Fibroblast of lung (primary cell): ENCODE measurements at regions not wholly inside any gene's neighbourhood (a gene's known extent, or its start where the extent isn't known, plus 50 kb on each side); places are given as distances from the start of the nearest gene placed in this dataset.

Experiments
- DNase-seq, 2 donors: peaks; one replicate each; pipeline versions ENCODE4 v3.0.0 to v3.0.0-alpha.2; 2010; ENCODE audit warnings: low read depth in 2 of 2
- H2AFZ ChIP-seq: 2 replicates; pipeline ENCODE4 v1.5.1; 2012; ENCODE audit warnings: low read length, control low read depth, inconsistent platforms
- H3K27ac ChIP-seq: 2 replicates; pipeline ENCODE4 v1.5.1; 2011; ENCODE audit warnings: low read length, control low read depth; ENCODE audit not compliant: insufficient read depth
- H3K27me3 ChIP-seq: 2 replicates; pipeline ENCODE4 v1.5.1; 2011; ENCODE audit warnings: mild to moderate bottlenecking, low read length; ENCODE audit not compliant: control insufficient read depth, insufficient read depth
- H3K36me3 ChIP-seq: 2 replicates; pipeline ENCODE4 v1.5.1; 2011; ENCODE audit warnings: low read length; ENCODE audit not compliant: control insufficient read depth, insufficient read depth
- H3K4me1 ChIP-seq: 2 replicates; pipeline ENCODE4 v1.5.1; 2011; ENCODE audit warnings: low read length; ENCODE audit not compliant: control insufficient read depth, insufficient read depth; ENCODE audit errors: extremely low read depth
- H3K4me2 ChIP-seq: 2 replicates; pipeline ENCODE4 v1.5.1; 2011; ENCODE audit warnings: low read length, control low read depth; ENCODE audit not compliant: insufficient read depth; ENCODE audit errors: extremely low read depth
- H3K4me3 ChIP-seq, 4 experiments: fragments of 200-600 bp in 1 of 4; sonication (generic) in 1 of 4; replicated peaks in 1 of 4; 2 replicates each; pipeline ENCODE4 v1.5.1; 2011 to 2016; ENCODE audit warnings: low read length in 4 of 4, low read depth in 3 of 4, mild to moderate bottlenecking in 3 of 4, control low read depth in 2 of 4, inconsistent platforms in 1 of 4, mixed read lengths in 1 of 4; ENCODE audit not compliant: insufficient read depth in 1 of 4; ENCODE audit errors: control extremely low read depth in 1 of 4
- H3K79me2 ChIP-seq: 2 replicates; pipeline ENCODE4 v1.5.1; 2012; ENCODE audit warnings: mild to moderate bottlenecking, low read length, inconsistent platforms; ENCODE audit not compliant: control insufficient read depth, insufficient read depth
- H3K9ac ChIP-seq: 2 replicates; pipeline ENCODE4 v1.5.1; 2011; ENCODE audit warnings: mild to moderate bottlenecking, low read length, control low read depth; ENCODE audit not compliant: insufficient read depth
- H3K9me3 ChIP-seq: 2 replicates; pipeline ENCODE4 v1.5.1; 2012; ENCODE audit warnings: low read depth, low read length; ENCODE audit not compliant: control insufficient read depth, insufficient read depth
- H4K20me1 ChIP-seq: 2 replicates; pipeline ENCODE4 v1.5.1; 2011; ENCODE audit warnings: low read length; ENCODE audit not compliant: control insufficient read depth, insufficient read depth; ENCODE audit errors: extremely low read depth
- EZH2 ChIP-seq: IDR thresholded peaks from 2 replicates; pipeline ENCODE4 v1.5.1; 2012; ENCODE audit warnings: low read length, control low read depth, mild to moderate bottlenecking; ENCODE audit errors: missing control alignments
- TF ChIP-seq, protein P1 (sequence below), 2 donors: IDR thresholded peaks in 1 of 2; conservative IDR thresholded peaks in 1 of 2; 1 replicate in 1 of 2; 2 replicates in 1 of 2; pipeline ENCODE4 v1.5.1; 2011 to 2012; ENCODE audit warnings: low read length in 2 of 2, control low read depth in 1 of 2, inconsistent platforms in 1 of 2, low read depth in 1 of 2, mild to moderate bottlenecking in 1 of 2

DNA sequence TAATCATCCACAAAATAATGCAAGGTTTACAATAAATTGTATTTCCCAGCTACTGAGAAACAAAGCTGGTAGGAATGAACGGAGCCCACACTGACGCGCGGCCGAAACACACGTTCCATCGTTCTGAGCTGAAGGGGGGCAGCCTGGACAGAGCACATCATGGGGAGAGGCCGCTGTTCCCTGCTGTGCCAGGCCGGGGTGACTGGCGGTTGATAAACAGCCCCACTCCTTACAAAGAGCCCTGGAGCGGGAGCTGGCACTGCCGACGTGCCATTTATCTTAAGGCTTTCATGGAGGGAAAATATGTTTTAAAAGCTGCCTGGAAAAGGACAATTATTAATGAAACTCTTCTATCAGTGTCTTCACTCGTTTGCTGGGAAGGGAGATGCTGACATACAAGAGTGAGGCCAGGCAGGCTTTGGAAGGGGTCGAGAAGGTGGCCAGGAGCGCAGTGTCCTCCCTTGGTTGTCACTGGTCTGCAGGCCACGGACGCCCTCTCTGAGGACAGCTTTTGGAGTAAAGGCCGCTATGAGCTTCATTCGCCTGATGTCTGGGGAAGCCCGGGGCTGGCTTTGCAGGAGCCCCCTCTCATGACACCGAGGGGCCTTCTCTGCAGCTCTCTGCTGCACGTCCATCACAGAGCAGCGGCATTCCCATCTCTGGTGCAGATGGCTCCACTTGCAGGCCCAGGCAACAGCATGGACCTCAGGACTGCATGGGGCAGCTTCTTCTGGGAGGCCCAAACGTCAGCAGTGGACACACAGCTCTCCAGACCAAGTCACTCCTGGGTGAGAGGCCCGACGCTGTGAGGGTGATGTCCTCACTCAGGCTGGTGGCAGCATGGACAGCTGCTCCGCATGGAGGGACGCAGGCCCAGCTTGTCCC, 355.3 kb upstream of the SFSWAP start:
- Histone ChIP-seq H3K4me1 (no peaks in the 10 kb centered on the region), H2AFZ (no peak overlapping the region), H3K4me2 (no peak overlapping the region), H4K20me1 (no peaks in the 10 kb centered on the region), H3K9ac (no peak overlapping the region), H3K36me3 (no peaks in the 10 kb centered on the region), H3K4me3 (no peak overlapping the region), H3K79me2 (no peaks in the 10 kb centered on the region), H3K9me3 (no peaks in the 10 kb centered on the region), H3K27me3 (no peaks in the 10 kb centered on the region), H3K27ac (no peak overlapping the region)
- DNase-seq, result no peak
- TF ChIP-seq, protein P1, sequence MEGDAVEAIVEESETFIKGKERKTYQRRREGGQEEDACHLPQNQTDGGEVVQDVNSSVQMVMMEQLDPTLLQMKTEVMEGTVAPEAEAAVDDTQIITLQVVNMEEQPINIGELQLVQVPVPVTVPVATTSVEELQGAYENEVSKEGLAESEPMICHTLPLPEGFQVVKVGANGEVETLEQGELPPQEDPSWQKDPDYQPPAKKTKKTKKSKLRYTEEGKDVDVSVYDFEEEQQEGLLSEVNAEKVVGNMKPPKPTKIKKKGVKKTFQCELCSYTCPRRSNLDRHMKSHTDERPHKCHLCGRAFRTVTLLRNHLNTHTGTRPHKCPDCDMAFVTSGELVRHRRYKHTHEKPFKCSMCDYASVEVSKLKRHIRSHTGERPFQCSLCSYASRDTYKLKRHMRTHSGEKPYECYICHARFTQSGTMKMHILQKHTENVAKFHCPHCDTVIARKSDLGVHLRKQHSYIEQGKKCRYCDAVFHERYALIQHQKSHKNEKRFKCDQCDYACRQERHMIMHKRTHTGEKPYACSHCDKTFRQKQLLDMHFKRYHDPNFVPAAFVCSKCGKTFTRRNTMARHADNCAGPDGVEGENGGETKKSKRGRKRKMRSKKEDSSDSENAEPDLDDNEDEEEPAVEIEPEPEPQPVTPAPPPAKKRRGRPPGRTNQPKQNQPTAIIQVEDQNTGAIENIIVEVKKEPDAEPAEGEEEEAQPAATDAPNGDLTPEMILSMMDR (conservative IDR thresholded peaks at IDR 0.05 in 1 of 2, IDR thresholded peaks at IDR 0.05 in 1 of 2; ENCODE audit: low read depth in 1 of 2, low read length in 2 of 2), result no peak
- TF ChIP-seq EZH2, result no peak

DNA sequence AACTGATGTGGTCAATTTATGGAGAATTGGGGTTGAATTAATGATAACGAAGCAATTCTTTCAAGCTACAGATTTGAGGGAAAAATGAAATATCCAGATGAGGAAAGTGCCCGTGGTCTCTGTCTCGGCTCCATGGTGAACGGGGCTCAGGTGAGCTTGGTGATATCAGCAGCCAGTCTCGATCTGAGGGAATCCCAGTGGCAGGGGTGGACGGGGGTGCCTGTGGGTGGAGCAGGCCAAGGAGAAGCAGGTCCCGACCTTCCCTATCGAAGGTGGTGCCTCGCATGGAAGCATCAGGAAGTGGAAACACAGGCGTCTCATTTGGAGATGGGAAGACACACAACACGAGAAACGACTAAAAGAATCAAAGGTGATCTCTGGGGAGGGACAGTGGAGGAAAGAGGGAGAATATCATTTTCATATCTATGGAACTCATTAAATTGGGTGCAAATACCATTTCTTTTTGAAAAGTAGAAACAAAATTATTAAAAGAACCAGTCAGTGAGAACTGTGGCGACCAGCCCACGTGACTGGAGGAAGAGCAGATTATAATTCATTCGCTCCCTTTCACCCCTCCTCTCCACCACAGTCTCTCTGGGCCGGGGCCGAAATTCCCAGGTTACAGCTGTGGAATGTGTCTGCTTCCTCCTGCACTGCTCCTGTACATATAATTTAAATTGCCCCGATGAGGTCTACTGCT, 354.3 kb upstream of the SFSWAP start:
- H3K79me2 ChIP-seq, result no peaks in the 10 kb centered on the region
- DNase-seq, result no peak
- H3K9ac ChIP-seq, result no peak overlapping the region
- H3K4me2 ChIP-seq, result no peak overlapping the region
- H3K4me1 ChIP-seq, result no peaks in the 10 kb centered on the region
- TF ChIP-seq, protein P1 (conservative IDR thresholded peaks at IDR 0.05 in 1 of 2, IDR thresholded peaks at IDR 0.05 in 1 of 2; ENCODE audit: low read depth in 1 of 2, low read length in 2 of 2), result no peak
- TF ChIP-seq EZH2, result no peak
- H3K4me3 ChIP-seq, result no peak overlapping the region
- H3K27ac ChIP-seq, result no peak overlapping the region
- H3K27me3 ChIP-seq, result no peaks in the 10 kb centered on the region
- no peaks in the 10 kb centered on the region for H4K20me1 ChIP-seq
- no peaks in the 10 kb centered on the region for H3K36me3 ChIP-seq
- no peak overlapping the region for H2AFZ ChIP-seq
- no peaks in the 10 kb centered on the region for H3K9me3 ChIP-seq

DNA sequence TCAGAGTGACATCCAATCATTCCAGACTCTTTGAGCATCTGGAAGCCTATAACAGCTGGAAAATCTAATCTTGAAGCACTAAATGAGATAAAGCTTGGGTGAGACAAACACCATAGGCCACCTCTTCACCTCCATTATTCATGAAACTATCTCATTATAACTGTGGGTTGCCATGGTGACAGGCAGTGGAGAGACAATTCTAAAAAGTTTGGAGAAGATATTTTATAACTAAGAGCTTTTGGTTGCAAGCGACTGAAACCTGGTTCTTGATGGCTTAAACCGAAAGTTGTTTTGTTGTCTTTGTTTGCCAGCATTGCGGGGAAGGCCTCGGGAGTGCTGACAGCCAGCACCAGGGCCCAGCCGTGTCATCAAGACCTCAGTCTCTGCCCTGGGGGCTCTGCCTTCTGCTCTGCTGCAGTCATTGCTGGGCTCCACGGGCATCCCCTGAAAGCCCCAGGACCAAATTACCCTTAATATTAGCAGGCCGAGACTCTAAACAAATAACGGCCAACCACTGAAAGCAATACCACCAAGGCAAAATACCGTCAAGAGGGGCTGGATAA, 353.6 kb upstream of the SFSWAP start:
- no peaks in the 10 kb centered on the region for H4K20me1 ChIP-seq
- no peak overlapping the region for H3K9ac ChIP-seq
- H3K79me2 ChIP-seq, result no peaks in the 10 kb centered on the region
- TF ChIP-seq EZH2, result no peak
- TF ChIP-seq, protein P1 (conservative IDR thresholded peaks at IDR 0.05 in 1 of 2, IDR thresholded peaks at IDR 0.05 in 1 of 2; ENCODE audit: low read depth in 1 of 2, low read length in 2 of 2), result no peak
- no peak overlapping the region for H2AFZ ChIP-seq
- H3K27ac ChIP-seq, result no peak overlapping the region
- no peaks in the 10 kb centered on the region for H3K27me3 ChIP-seq
- no peaks in the 10 kb centered on the region for H3K36me3 ChIP-seq
- DNase-seq, result no peak
- H3K9me3 ChIP-seq, result no peaks in the 10 kb centered on the region
- H3K4me1 ChIP-seq, result no peaks in the 10 kb centered on the region
- no peak overlapping the region for H3K4me3 ChIP-seq
- no peak overlapping the region for H3K4me2 ChIP-seq
